Activated B cell treated with CpG ODN at 0.5 μM for 24 hours (primary cell): ENCODE measurements at regions not wholly inside any gene's neighbourhood (a gene's known extent, or its start where the extent isn't known, plus 50 kb on each side); places are given as distances from the start of the nearest gene placed in this dataset.
A peak's percentile ranks its signal among the peaks of the same experiment; 100 is the strongest.

Source experiments
- ATAC-seq: fragments of 200-7000 bp; cut with Tn5 transposase; one replicate; pipeline ENCODE4 v1.10.0; 2021; ENCODE audit warnings: low read depth, mild to moderate bottlenecking, moderate library complexity
- CTCF ChIA-PET: fragments of 350-600 bp; sonication (Branson Sonifier 250); formaldehyde crosslinking; loops from one replicate; lab custom pipeline; 2021; ENCODE audit warnings: antibody characterized with exemption; lab: Charles Lee
- POLR2A ChIA-PET: fragments of 350-600 bp; sonication (Branson Sonifier 250); formaldehyde crosslinking; loops from one replicate; lab custom pipeline; 2021; ENCODE audit warnings: antibody characterized with exemption; lab: Charles Lee
- DNase-seq: peaks from one replicate; pipeline ENCODE4 v3.0.0; 2022
- H3K27ac Mint-ChIP-seq: one replicate; pipeline ENCODE4 v1.8.0; 2020; ENCODE audit warnings: mixed read lengths
- H3K27me3 Mint-ChIP-seq: one replicate; pipeline ENCODE4 v1.8.0; 2021; ENCODE audit warnings: mixed read lengths
- H3K36me3 Mint-ChIP-seq: one replicate; pipeline ENCODE4 v1.8.0; 2021; ENCODE audit warnings: low read depth, mixed read lengths
- H3K4me1 Mint-ChIP-seq: one replicate; pipeline ENCODE4 v1.8.0; 2021; ENCODE audit warnings: mixed read lengths
- H3K4me3 Mint-ChIP-seq: one replicate; pipeline ENCODE4 v1.8.0; 2020; ENCODE audit warnings: mild to moderate bottlenecking, mixed read lengths
- H3K9me3 Mint-ChIP-seq: one replicate; pipeline ENCODE4 v1.8.0; 2020; ENCODE audit warnings: mixed read lengths
- CTCF ChIP-seq: fragments of 200-600 bp; IDR thresholded peaks from one replicate; pipeline ENCODE4 v1.8.0; 2022; ENCODE audit warnings: antibody characterized with exemption, mild to moderate bottlenecking
- intact Hi-C: fragments of 100-400 bp; cut with micrococcal nuclease; formaldehyde crosslinking; loops from one replicate; pipeline ENCODE4 v1.15.1; 2024

- ChIA-PET CTCF (interaction anchor here (0.8 to 6.3 kb wide), 20 partner anchors 10 to 320 kb away, joined by 3 to 187 read pairs (median 7); no protein-coding TSS in a partner anchor), POLR2A (interaction anchor here (0.9 to 24.5 kb wide), 15 partner anchors 9 to 321 kb away, joined by 3 to 1820 read pairs (median 10); no protein-coding TSS in a partner anchor)
- H3K4me3 Mint-ChIP-seq: peak overlapping the region; percentile 84
- no peaks in the 10 kb centered on the region for H3K27me3 Mint-ChIP-seq
- intact Hi-C loops: loop anchor here (1.0 to 10.0 kb wide), 11 partner anchors 14 to 1012 kb away; partner anchors contain the start of gene EIF2AK3
- peaks cover 73% of the 10 kb centered on the region for H3K4me1 Mint-ChIP-seq
- peaks cover 4% of the 10 kb centered on the region for H3K36me3 Mint-ChIP-seq
- ATAC-seq (peak; percentile 69), DNase-seq (peak; percentile 48)
- H3K27ac Mint-ChIP-seq: peak overlapping the region; percentile 92
- TF ChIP-seq CTCF: no peak
- H3K9me3 Mint-ChIP-seq: no peaks in the 10 kb centered on the region
These were observed 141.0 kb downstream of the RPIA start for GRCh38 chr2:88832311-88832991.

- Mint-ChIP-seq H3K27ac (peak overlapping the region; percentile 92), H3K36me3 (peaks cover 4% of the 10 kb centered on the region), H3K9me3 (no peaks in the 10 kb centered on the region), H3K4me3 (peak overlapping the region; percentile 84), H3K4me1 (peaks cover 79% of the 10 kb centered on the region), H3K27me3 (no peaks in the 10 kb centered on the region)
- CTCF ChIA-PET: interaction anchor here (1.2 to 6.3 kb wide), 9 partner anchors 12 to 86 kb away, joined by 4 to 187 read pairs (median 16); no protein-coding TSS in a partner anchor
- no peak for TF ChIP-seq CTCF
- DNase-seq (no peak), ATAC-seq (no peak)
- intact Hi-C loops: loop anchor here (1.0 to 10.0 kb wide), 11 partner anchors 14 to 1012 kb away; partner anchors contain the start of gene EIF2AK3
- POLR2A ChIA-PET: interaction anchor here (0.9 to 24.5 kb wide), 14 partner anchors 8 to 320 kb away, joined by 3 to 1820 read pairs (median 10); no protein-coding TSS in a partner anchor
These were observed 141.5 kb downstream of the RPIA start for GRCh38 chr2:88832992-88833389.

- CTCF ChIA-PET: interaction anchor here (1.1 to 6.3 kb wide), 3 partner anchors 26 to 46 kb away, joined by 3 to 187 read pairs (median 80); no protein-coding TSS in a partner anchor
- no peak for ATAC-seq
- peaks cover 83% of the 10 kb centered on the region for H3K4me1 Mint-ChIP-seq
- POLR2A ChIA-PET: interaction anchor here (3.1 to 24.5 kb wide), 5 partner anchors 11 to 80 kb away, joined by 11 to 1820 read pairs (median 33); no protein-coding TSS in a partner anchor
- peak overlapping the region; percentile 67 for H3K4me3 Mint-ChIP-seq
- peak overlapping the region; percentile 91 for H3K27ac Mint-ChIP-seq
- no peaks in the 10 kb centered on the region for H3K9me3 Mint-ChIP-seq
- H3K36me3 Mint-ChIP-seq: peaks cover 4% of the 10 kb centered on the region
- DNase-seq: no peak
- H3K27me3 Mint-ChIP-seq: no peaks in the 10 kb centered on the region
- intact Hi-C loops: loop anchor here (5.0 to 10.0 kb wide), 4 partner anchors 92 to 1010 kb away; partner anchors contain the start of gene EIF2AK3
- no peak for TF ChIP-seq CTCF
These were observed 142.9 kb downstream of the RPIA start for GRCh38 chr2:88834376-88834775.

GRCh38 chr2:88834866-88835265, 143.4 kb downstream of the RPIA start:
- ATAC-seq (no peak), DNase-seq (no peak)
- no peaks in the 10 kb centered on the region for H3K27me3 Mint-ChIP-seq
- peak overlapping the region; percentile 97 for H3K27ac Mint-ChIP-seq
- H3K4me1 Mint-ChIP-seq: peaks cover 83% of the 10 kb centered on the region
- TF ChIP-seq CTCF: no peak
- ChIA-PET POLR2A (interaction anchor here (3.8 to 24.5 kb wide), 4 partner anchors 11 to 50 kb away, joined by 24 to 1820 read pairs (median 68); no protein-coding TSS in a partner anchor), CTCF (interaction anchor here (0.9 to 6.3 kb wide), 4 partner anchors 10 to 45 kb away, joined by 3 to 187 read pairs (median 42); no protein-coding TSS in a partner anchor)
- no peaks in the 10 kb centered on the region for H3K9me3 Mint-ChIP-seq
- H3K36me3 Mint-ChIP-seq: peaks cover 4% of the 10 kb centered on the region
- intact Hi-C loops: loop anchor here (5.0 to 10.0 kb wide), 5 partner anchors 93 to 1010 kb away; partner anchors contain the start of gene EIF2AK3
- peak overlapping the region; percentile 67 for H3K4me3 Mint-ChIP-seq
